Neural progenitor cell (in vitro differentiated cells): ENCODE measurements at regions not wholly inside any gene's neighbourhood (a gene's known extent, or its start where the extent isn't known, plus 50 kb on each side); places are given as distances from the start of the nearest gene placed in this dataset.

Experiments used
- DNase-seq: peaks from one replicate; pipeline ENCODE4 v3.0.0-alpha.2; 2016; ENCODE audit warnings: low spot score
- H2AFZ ChIP-seq: fragments of 200-600 bp; sonication (generic); replicated peaks from 2 replicates; pipeline ENCODE4 v1.6.1; 2016; ENCODE audit warnings: antibody characterized with exemption
- H3F3A ChIP-seq: fragments of 200-600 bp; sonication (generic); 2 replicates; pipeline ENCODE4 v1.6.1; 2016; ENCODE audit warnings: antibody characterized with exemption, low read depth
- H3K27ac ChIP-seq: fragments of 200-600 bp; sonication (generic); 2 replicates; pipeline ENCODE4 v1.5.1; 2016; ENCODE audit warnings: mild to moderate bottlenecking
- H3K27me3 ChIP-seq: fragments of 200-600 bp; sonication (generic); 2 replicates; pipeline ENCODE4 v1.6.1; 2016; ENCODE audit warnings: mild to moderate bottlenecking, moderate library complexity
- H3K36me3 ChIP-seq: fragments of 200-600 bp; sonication (generic); 2 replicates; pipeline ENCODE4 v1.5.1; 2016
- H3K4me1 ChIP-seq: fragments of 200-600 bp; sonication (generic); 2 replicates; pipeline ENCODE4 v1.6.1; 2016; ENCODE audit warnings: mixed run types
- H3K4me2 ChIP-seq: fragments of 200-600 bp; sonication (generic); 2 replicates; pipeline ENCODE4 v1.6.1; 2016
- H3K4me3 ChIP-seq: fragments of 200-600 bp; sonication (generic); 2 replicates; pipeline ENCODE4 v1.5.1; 2016
- H3K79me2 ChIP-seq: fragments of 200-600 bp; sonication (generic); 2 replicates; pipeline ENCODE4 v1.6.1; 2016; ENCODE audit warnings: low read depth
- H3K9ac ChIP-seq: fragments of 200-600 bp; sonication (generic); 2 replicates; pipeline ENCODE4 v1.6.1; 2016
- H3K9me3 ChIP-seq: fragments of 200-600 bp; sonication (generic); 2 replicates; pipeline ENCODE4 v1.5.1; 2016; ENCODE audit warnings: low read depth
- H4K20me1 ChIP-seq: fragments of 200-600 bp; sonication (generic); 2 replicates; pipeline ENCODE4 v1.6.1; 2016; ENCODE audit warnings: low read depth
- H3K27ac Mint-ChIP-seq: 3 replicates; pipeline ENCODE4 v1.8.0; 2021; ENCODE audit warnings: mixed read lengths
- H3K27me3 Mint-ChIP-seq: 2 replicates; pipeline ENCODE4 v1.8.0; 2022; ENCODE audit warnings: low read depth, mild to moderate bottlenecking, inconsistent platforms, moderate library complexity, mixed read lengths; ENCODE audit not compliant: insufficient read depth
- H3K36me3 Mint-ChIP-seq: 3 replicates; pipeline ENCODE4 v1.8.0; 2021; ENCODE audit warnings: mixed read lengths
- H3K4me1 Mint-ChIP-seq: 3 replicates; pipeline ENCODE4 v1.8.0; 2021; ENCODE audit warnings: mixed read lengths
- H3K4me3 Mint-ChIP-seq: 3 replicates; pipeline ENCODE4 v1.8.0; 2021; ENCODE audit warnings: mild to moderate bottlenecking, moderate library complexity, mixed read lengths
- H3K9me3 Mint-ChIP-seq: 3 replicates; pipeline ENCODE4 v1.8.0; 2020; ENCODE audit warnings: mixed read lengths
- EZH2 ChIP-seq: fragments of 200-600 bp; sonication (generic); IDR thresholded peaks from 2 replicates; pipeline ENCODE4 v1.6.1; 2017; ENCODE audit warnings: antibody characterized with exemption, mild to moderate bottlenecking, moderate library complexity
- EZH2phosphoT487 ChIP-seq: fragments of 200-600 bp; sonication (generic); IDR thresholded peaks from 2 replicates; pipeline ENCODE4 v1.6.1; 2017; ENCODE audit warnings: antibody characterized with exemption
- TF ChIP-seq, protein P1 (sequence below): fragments of 200-600 bp; sonication (generic); IDR thresholded peaks from 2 replicates; pipeline ENCODE4 v1.5.1; 2017; ENCODE audit warnings: antibody characterized with exemption, mild to moderate bottlenecking

DNA sequence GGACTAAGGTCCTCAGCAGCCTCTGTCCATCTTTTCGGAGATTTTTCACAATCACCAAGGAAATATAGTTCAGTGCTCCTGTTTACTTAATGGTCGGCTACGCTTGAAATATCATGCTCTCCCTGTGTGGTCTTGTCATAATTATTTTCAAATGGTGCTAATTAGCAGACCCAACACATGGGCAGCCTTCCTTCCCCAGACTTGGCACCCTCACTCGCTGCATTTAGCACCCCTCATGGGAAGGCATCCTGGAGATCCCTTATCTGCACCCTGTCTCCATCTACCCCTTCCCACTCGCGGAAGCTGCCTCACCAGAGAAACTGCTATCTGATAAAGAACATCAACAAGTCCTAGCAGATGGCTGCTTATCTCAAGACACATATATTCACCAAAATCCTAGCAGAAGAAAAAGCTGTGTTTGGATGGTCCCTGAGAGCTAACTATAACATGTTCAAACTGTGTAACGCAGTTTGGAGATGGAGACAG lies 131.0 kb upstream of the ESR1 start:
- Histone ChIP-seq H3K4me3 (no peak overlapping the region), H4K20me1 (no peaks in the 10 kb centered on the region), H2AFZ (no peak overlapping the region), H3K79me2 (no peaks in the 10 kb centered on the region), H3K9me3 (no peaks in the 10 kb centered on the region), H3K4me1 (no peaks in the 10 kb centered on the region), H3F3A (no peaks in the 10 kb centered on the region), H3K27ac (no peak overlapping the region), H3K36me3 (no peaks in the 10 kb centered on the region), H3K4me2 (no peak overlapping the region), H3K27me3 (no peaks in the 10 kb centered on the region), H3K9ac (no peak overlapping the region)
- no peak for TF ChIP-seq EZH2
- TF ChIP-seq EZH2phosphoT487 = no peak
- TF ChIP-seq, protein P1, sequence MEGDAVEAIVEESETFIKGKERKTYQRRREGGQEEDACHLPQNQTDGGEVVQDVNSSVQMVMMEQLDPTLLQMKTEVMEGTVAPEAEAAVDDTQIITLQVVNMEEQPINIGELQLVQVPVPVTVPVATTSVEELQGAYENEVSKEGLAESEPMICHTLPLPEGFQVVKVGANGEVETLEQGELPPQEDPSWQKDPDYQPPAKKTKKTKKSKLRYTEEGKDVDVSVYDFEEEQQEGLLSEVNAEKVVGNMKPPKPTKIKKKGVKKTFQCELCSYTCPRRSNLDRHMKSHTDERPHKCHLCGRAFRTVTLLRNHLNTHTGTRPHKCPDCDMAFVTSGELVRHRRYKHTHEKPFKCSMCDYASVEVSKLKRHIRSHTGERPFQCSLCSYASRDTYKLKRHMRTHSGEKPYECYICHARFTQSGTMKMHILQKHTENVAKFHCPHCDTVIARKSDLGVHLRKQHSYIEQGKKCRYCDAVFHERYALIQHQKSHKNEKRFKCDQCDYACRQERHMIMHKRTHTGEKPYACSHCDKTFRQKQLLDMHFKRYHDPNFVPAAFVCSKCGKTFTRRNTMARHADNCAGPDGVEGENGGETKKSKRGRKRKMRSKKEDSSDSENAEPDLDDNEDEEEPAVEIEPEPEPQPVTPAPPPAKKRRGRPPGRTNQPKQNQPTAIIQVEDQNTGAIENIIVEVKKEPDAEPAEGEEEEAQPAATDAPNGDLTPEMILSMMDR = no peak
- Mint-ChIP-seq H3K27me3 (no peaks in the 10 kb centered on the region), H3K9me3 (no peaks in the 10 kb centered on the region), H3K36me3 (no peaks in the 10 kb centered on the region), H3K27ac (no peak overlapping the region), H3K4me1 (no peaks in the 10 kb centered on the region), H3K4me3 (no peak overlapping the region)
- no peak for DNase-seq

DNA sequence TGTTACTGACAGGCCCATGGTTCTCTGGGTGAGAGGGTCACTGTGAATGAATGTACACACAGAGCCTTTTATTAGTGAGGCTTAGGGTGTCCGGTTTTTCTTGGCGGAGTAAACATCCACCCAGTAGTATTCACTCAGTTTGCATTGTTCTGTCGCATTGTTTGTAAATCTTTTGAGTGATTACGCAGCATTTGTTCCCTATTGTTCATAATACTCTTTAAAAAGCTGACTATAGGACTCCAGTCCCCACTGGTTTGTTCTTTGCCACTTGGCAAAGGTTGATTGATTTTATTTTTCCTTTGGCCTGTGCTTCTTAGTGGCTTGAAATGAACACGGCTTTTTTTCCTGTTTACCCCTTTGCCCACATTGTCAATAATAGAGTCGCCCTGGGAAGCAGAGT lies 130.1 kb upstream of the ESR1 start:
- Mint-ChIP-seq H3K36me3 (no peaks in the 10 kb centered on the region), H3K27me3 (no peaks in the 10 kb centered on the region), H3K4me3 (no peak overlapping the region), H3K27ac (no peak overlapping the region), H3K4me1 (no peaks in the 10 kb centered on the region), H3K9me3 (no peaks in the 10 kb centered on the region)
- Histone ChIP-seq H2AFZ (no peak overlapping the region), H3F3A (no peaks in the 10 kb centered on the region), H3K79me2 (no peaks in the 10 kb centered on the region), H3K9ac (no peak overlapping the region), H3K4me2 (no peak overlapping the region), H3K9me3 (no peaks in the 10 kb centered on the region), H3K4me1 (no peaks in the 10 kb centered on the region), H3K27ac (no peak overlapping the region), H3K4me3 (no peak overlapping the region), H4K20me1 (no peaks in the 10 kb centered on the region), H3K36me3 (no peaks in the 10 kb centered on the region), H3K27me3 (no peaks in the 10 kb centered on the region)
- TF ChIP-seq EZH2 = no peak
- TF ChIP-seq EZH2phosphoT487 = no peak
- TF ChIP-seq, protein P1 = no peak
- no peak for DNase-seq

DNA sequence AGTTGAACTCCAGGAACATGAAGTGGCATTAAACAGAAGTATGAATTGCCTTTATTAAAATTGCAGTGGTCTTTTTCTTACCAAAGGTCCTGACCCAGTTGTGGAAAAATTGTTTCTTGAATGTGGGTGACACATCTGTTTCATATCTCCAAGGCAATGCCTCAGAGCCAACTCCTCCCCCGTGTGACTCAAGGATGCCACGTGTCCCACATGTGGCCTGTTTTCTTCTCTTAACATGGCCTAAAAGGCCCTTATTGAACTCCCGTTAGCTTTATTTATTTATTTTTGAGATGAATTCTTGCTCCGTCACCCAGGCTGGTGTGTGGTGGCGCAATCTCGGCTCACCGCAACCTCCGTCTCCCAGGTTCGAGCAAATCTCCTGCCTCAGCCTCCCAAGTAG lies 128.4 kb upstream of the ESR1 start:
- no peaks in the 10 kb centered on the region for H3K27me3 ChIP-seq
- no peak overlapping the region for H2AFZ ChIP-seq
- Mint-ChIP-seq H3K4me1 (no peaks in the 10 kb centered on the region), H3K9me3 (no peaks in the 10 kb centered on the region), H3K4me3 (no peak overlapping the region), H3K27ac (no peak overlapping the region), H3K27me3 (no peaks in the 10 kb centered on the region), H3K36me3 (no peaks in the 10 kb centered on the region)
- no peaks in the 10 kb centered on the region for H3K36me3 ChIP-seq
- no peak overlapping the region for H3K27ac ChIP-seq
- H3K9ac ChIP-seq = no peak overlapping the region
- H3K4me3 ChIP-seq = no peak overlapping the region
- no peaks in the 10 kb centered on the region for H3K79me2 ChIP-seq
- no peaks in the 10 kb centered on the region for H3F3A ChIP-seq
- no peak overlapping the region for H3K4me2 ChIP-seq
- no peaks in the 10 kb centered on the region for H3K4me1 ChIP-seq
- no peaks in the 10 kb centered on the region for H3K9me3 ChIP-seq
- H4K20me1 ChIP-seq = no peaks in the 10 kb centered on the region
- no peak for DNase-seq
- TF ChIP-seq, protein P1 = no peak
- TF ChIP-seq EZH2 = no peak
- TF ChIP-seq EZH2phosphoT487 = no peak
